Glomerular visceral epithelial cell (primary cell): ENCODE measurements at regions not wholly inside any gene's neighbourhood (a gene's known extent, or its start where the extent isn't known, plus 50 kb on each side); places are given as distances from the start of the nearest gene placed in this dataset.
"Not testable (repeated sequence)": the region's sequence is repeated elsewhere in the genome, so short reads cannot be mapped to it uniquely, and the experiment has no call there.

Experiments used
- DNase-seq: peaks from one replicate; pipeline ENCODE4 v3.0.0-alpha.2; 2016; ENCODE audit errors: extremely low spot score

DNA sequence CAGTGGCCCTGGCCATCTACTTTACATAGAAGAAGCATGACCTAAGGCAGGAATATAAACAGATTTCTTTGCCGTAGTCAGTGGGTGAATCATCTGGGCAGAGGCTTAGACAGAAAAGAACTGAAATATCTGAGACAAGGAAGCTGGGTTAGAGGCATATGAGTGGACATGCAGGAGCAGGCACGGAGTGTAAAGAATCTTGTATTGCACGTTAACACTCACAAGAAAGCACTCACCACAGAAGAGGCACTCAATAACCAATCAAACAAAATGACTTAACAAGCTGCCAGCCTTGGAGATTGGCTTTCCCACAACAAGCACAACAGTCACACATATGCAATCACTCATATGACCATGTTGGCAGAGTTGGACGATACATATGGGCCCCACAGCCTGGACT lies 364.9 kb downstream of the FOXD4L5 start:
- not testable (repeated sequence) for DNase-seq

GRCh38 chr9:64888643-64889042 lies 396.4 kb downstream of the FOXD4L5 start:
- DNase-seq, result not testable (repeated sequence)

DNA sequence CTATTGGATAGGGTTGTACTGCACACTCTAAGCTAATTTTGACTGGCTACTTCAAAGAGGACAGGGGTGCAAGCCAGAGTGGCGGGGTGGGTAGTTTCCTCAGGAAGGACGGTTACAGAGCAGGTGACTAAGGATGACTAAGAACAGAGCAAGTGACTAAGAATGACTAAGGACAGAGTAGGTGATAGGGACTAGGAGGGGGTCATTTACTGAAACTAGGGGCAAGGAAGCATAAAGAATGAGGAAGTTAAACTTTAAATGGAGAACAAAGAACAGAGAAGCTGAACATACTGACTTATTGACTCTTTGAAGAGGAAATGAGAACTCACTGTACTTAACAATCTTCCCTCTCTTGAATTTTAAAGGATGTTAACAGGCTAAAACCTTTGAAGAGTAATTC lies 414.4 kb downstream of the FOXD4L5 start:
- DNase-seq, result peak; percentile 58
